ENCODE measurements at regions not wholly inside any gene's neighbourhood (a gene's known extent, or its start where the extent isn't known, plus 50 kb on each side); places are given as distances from the start of the nearest gene placed in this dataset.

DNA sequence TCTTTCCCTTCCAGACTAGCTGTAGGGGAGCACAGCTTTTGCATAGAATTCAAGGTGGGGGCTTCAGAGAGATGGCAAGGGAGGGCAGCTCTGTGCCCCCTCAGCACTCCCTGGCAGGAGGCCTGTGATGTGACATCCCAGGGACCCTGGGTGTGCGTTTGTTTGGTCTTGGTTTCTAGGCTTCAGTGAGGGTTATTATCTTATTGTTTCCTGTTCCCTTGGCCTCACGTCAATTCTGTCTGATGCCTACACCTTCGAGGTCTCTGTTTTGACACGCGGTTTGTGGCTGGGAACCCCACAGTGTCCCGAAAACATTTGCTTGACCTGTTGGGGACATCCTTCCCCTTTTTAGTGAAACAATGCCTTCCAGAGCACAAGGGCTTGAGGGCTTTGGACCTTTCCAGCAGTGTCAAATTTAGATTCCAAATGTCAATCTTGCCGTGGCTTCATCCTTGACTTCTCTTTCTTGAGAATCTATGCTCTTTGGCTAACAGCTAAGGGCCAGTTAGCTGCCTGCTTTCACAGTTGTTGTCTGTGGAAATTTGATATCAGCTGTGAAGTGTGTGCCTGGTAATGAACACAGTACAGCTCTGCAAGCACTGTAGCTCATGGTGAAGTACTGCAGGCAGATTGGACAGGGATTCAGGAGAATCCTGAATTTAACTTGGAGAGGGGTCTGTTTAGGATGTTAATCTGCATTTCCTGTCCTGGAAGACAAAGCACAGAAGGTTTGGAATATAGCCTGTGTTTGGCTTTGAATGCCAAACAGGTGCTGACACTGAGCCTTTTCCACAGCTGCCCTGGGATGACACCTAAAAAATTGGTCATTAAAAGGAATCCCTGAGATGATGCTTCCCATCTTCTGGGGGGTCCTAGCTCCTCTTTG, 108.2 kb upstream of the CXCR4 start:
- H2AFZ ChIP-seq (ENCODE audit: low read length), result no peak overlapping the region
- no peaks in the 10 kb centered on the region for H3K27me3 ChIP-seq (ENCODE audit: control insufficient read depth, insufficient read depth, low read length)
- no peaks in the 10 kb centered on the region for H3K9me3 ChIP-seq (ENCODE audit: control insufficient read depth, insufficient read depth, low read depth, low read length)
- no peak overlapping the region for H3K9ac ChIP-seq (ENCODE audit: insufficient read depth, low read length)
- H3K4me1 ChIP-seq (ENCODE audit: control insufficient read depth, extremely low read depth, insufficient read depth, low read length), result no peaks in the 10 kb centered on the region
- no peak for TF ChIP-seq EZH2 (IDR thresholded peaks at IDR 0.05; ENCODE audit: low read length, missing control alignments)
- TF ChIP-seq, protein P1, sequence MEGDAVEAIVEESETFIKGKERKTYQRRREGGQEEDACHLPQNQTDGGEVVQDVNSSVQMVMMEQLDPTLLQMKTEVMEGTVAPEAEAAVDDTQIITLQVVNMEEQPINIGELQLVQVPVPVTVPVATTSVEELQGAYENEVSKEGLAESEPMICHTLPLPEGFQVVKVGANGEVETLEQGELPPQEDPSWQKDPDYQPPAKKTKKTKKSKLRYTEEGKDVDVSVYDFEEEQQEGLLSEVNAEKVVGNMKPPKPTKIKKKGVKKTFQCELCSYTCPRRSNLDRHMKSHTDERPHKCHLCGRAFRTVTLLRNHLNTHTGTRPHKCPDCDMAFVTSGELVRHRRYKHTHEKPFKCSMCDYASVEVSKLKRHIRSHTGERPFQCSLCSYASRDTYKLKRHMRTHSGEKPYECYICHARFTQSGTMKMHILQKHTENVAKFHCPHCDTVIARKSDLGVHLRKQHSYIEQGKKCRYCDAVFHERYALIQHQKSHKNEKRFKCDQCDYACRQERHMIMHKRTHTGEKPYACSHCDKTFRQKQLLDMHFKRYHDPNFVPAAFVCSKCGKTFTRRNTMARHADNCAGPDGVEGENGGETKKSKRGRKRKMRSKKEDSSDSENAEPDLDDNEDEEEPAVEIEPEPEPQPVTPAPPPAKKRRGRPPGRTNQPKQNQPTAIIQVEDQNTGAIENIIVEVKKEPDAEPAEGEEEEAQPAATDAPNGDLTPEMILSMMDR (conservative IDR thresholded peaks at IDR 0.05 in 1 of 2, IDR thresholded peaks at IDR 0.05 in 1 of 2; ENCODE audit: low read depth in 1 of 2, low read length in 2 of 2), result no peak
- H3K79me2 ChIP-seq (ENCODE audit: control insufficient read depth, insufficient read depth, low read length), result no peaks in the 10 kb centered on the region
- H3K4me2 ChIP-seq (ENCODE audit: extremely low read depth, insufficient read depth, low read length), result no peak overlapping the region
- no peak overlapping the region for H3K27ac ChIP-seq (ENCODE audit: insufficient read depth, low read length)
- no peak for DNase-seq (ENCODE audit: low read depth in 2 of 2)
- H3K4me3 ChIP-seq (replicated peaks in 1 of 4; ENCODE audit: control extremely low read depth in 1 of 4, insufficient read depth in 1 of 4, low read depth in 3 of 4, low read length in 4 of 4), result no peak overlapping the region
- no peaks in the 10 kb centered on the region for H4K20me1 ChIP-seq (ENCODE audit: control insufficient read depth, extremely low read depth, insufficient read depth, low read length)
- H3K36me3 ChIP-seq (ENCODE audit: control insufficient read depth, insufficient read depth, low read length), result no peaks in the 10 kb centered on the region

DNA sequence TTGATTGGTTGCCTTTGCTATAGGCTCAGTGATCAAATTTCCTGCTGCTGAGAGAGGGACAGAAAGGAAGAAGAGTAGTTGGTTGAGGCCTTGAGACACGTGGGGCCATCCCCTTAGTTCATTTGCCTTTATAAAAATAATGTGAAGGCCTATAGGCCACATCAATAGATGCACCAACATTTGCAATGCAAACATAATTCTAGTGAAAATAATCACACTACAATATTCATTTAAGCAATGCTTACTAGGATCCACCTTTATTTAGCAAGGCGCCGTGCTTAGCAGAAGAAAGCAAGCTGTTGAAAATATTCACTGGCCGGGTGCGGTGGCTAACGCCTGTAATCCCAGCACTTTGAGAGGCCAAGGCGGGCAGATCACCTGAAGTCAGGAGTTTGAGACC, 105.3 kb upstream of the CXCR4 start:
- TF ChIP-seq, protein P1 (conservative IDR thresholded peaks at IDR 0.05 in 1 of 2, IDR thresholded peaks at IDR 0.05 in 1 of 2; ENCODE audit: low read depth in 1 of 2, low read length in 2 of 2), result no peak
- no peak overlapping the region for H2AFZ ChIP-seq (ENCODE audit: low read length)
- H3K4me2 ChIP-seq (ENCODE audit: extremely low read depth, insufficient read depth, low read length), result no peak overlapping the region
- no peaks in the 10 kb centered on the region for H3K36me3 ChIP-seq (ENCODE audit: control insufficient read depth, insufficient read depth, low read length)
- no peak for DNase-seq (ENCODE audit: low read depth in 2 of 2)
- no peak overlapping the region for H3K4me3 ChIP-seq (replicated peaks in 1 of 4; ENCODE audit: control extremely low read depth in 1 of 4, insufficient read depth in 1 of 4, low read depth in 3 of 4, low read length in 4 of 4)
- no peak overlapping the region for H3K27ac ChIP-seq (ENCODE audit: insufficient read depth, low read length)
- no peaks in the 10 kb centered on the region for H3K27me3 ChIP-seq (ENCODE audit: control insufficient read depth, insufficient read depth, low read length)
- no peaks in the 10 kb centered on the region for H3K79me2 ChIP-seq (ENCODE audit: control insufficient read depth, insufficient read depth, low read length)
- H3K4me1 ChIP-seq (ENCODE audit: control insufficient read depth, extremely low read depth, insufficient read depth, low read length), result no peaks in the 10 kb centered on the region
- H3K9me3 ChIP-seq (ENCODE audit: control insufficient read depth, insufficient read depth, low read depth, low read length), result no peaks in the 10 kb centered on the region
- no peaks in the 10 kb centered on the region for H4K20me1 ChIP-seq (ENCODE audit: control insufficient read depth, extremely low read depth, insufficient read depth, low read length)
- H3K9ac ChIP-seq (ENCODE audit: insufficient read depth, low read length), result no peak overlapping the region

DNA sequence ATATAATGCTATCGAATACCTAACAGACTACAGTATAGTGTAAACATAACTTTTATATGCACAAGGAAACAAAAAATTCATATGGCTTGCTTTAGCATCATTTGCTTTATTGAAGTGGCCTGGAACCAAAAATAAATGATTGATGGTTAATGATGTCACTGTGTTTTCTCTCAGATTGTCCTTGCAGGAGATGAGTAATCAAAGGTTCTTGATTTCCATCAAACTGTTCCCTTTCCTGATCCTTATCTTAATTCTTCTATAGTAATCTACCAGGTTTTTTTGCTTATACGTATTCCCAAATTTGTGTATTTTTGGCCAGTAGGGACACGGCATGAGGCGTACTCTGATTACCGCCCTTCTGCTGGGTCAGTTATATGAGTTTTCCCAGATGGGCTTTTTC, 104.9 kb upstream of the CXCR4 start:
- no peak overlapping the region for H3K27ac ChIP-seq (ENCODE audit: insufficient read depth, low read length)
- no peak overlapping the region for H3K4me2 ChIP-seq (ENCODE audit: extremely low read depth, insufficient read depth, low read length)
- TF ChIP-seq, protein P1 (conservative IDR thresholded peaks at IDR 0.05 in 1 of 2, IDR thresholded peaks at IDR 0.05 in 1 of 2; ENCODE audit: low read depth in 1 of 2, low read length in 2 of 2), result no peak
- TF ChIP-seq EZH2 (IDR thresholded peaks at IDR 0.05; ENCODE audit: low read length, missing control alignments), result no peak
- no peaks in the 10 kb centered on the region for H3K9me3 ChIP-seq (ENCODE audit: control insufficient read depth, insufficient read depth, low read depth, low read length)
- H3K79me2 ChIP-seq (ENCODE audit: control insufficient read depth, insufficient read depth, low read length), result no peaks in the 10 kb centered on the region
- H3K36me3 ChIP-seq (ENCODE audit: control insufficient read depth, insufficient read depth, low read length), result no peaks in the 10 kb centered on the region
- no peak overlapping the region for H3K4me3 ChIP-seq (replicated peaks in 1 of 4; ENCODE audit: control extremely low read depth in 1 of 4, insufficient read depth in 1 of 4, low read depth in 3 of 4, low read length in 4 of 4)
- no peak overlapping the region for H3K9ac ChIP-seq (ENCODE audit: insufficient read depth, low read length)
- DNase-seq (ENCODE audit: low read depth in 2 of 2), result no peak
- H3K4me1 ChIP-seq (ENCODE audit: control insufficient read depth, extremely low read depth, insufficient read depth, low read length), result no peaks in the 10 kb centered on the region
- H3K27me3 ChIP-seq (ENCODE audit: control insufficient read depth, insufficient read depth, low read length), result no peaks in the 10 kb centered on the region
- no peaks in the 10 kb centered on the region for H4K20me1 ChIP-seq (ENCODE audit: control insufficient read depth, extremely low read depth, insufficient read depth, low read length)
- no peak overlapping the region for H2AFZ ChIP-seq (ENCODE audit: low read length)
